ENCODE measurements at regions not wholly inside any gene's neighbourhood (a gene's known extent, or its start where the extent isn't known, plus 50 kb on each side); places are given as distances from the start of the nearest gene placed in this dataset.

GRCh38 chr16:73560497-73560896 is 512.6 kb upstream of the ZFHX3 start:
- TF ChIP-seq CTCF (IDR thresholded peaks at IDR 0.05; ENCODE audit: low read depth, low read length, poor library complexity, severe bottlenecking) (no peak), EZH2phosphoT487 (IDR thresholded peaks at IDR 0.05; ENCODE audit: borderline replicate concordance, low read length) (no peak)

Measured in DOHH2 (cell line).